ENCODE measurements at regions not wholly inside any gene's neighbourhood (a gene's known extent, or its start where the extent isn't known, plus 50 kb on each side); places are given as distances from the start of the nearest gene placed in this dataset.

DNA sequence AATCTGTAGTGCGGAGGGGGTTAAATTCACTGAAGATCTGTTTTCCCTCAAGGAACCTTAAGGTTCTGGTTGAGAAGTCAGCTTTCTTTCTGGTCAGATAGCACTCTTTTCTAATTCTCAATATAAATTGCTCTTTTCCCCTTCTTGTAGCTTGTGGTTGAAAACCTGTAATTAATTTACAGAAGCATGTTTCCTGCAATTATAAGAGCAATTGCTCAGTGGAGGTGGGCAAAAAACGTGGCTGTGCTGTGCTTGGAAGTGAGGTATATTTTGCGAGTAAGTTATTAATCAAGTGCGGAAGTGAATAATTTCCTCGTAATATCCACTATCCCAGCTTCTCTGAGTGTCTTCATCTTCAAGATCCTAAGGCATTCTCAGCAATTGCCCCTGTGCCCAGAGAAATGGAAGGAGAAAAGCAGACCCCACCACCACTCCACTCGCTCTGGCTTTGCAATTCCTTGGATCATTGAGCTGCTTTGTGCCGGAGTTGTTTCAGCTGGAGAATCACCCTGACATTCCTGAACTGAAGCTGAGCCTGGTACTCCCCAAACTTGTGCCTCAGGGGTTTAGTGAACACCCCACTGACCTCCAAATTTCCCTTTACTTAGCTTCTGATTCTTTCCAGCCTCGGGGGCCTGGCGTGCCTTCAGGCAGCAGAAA is 140.6 kb downstream of the LRRC70 start:
- Histone ChIP-seq H2AK5ac (ENCODE audit: low read depth, low read length) (no peak overlapping the region), H3K4me3 (ENCODE audit: extremely low read depth in 1 of 4, insufficient read depth in 2 of 4, low read depth in 3 of 4, low read length in 4 of 4) (no peak overlapping the region), H4K20me1 (replicated peaks in 1 of 2; ENCODE audit: control insufficient read depth in 1 of 2, insufficient read depth in 2 of 2, low read length in 2 of 2) (no peaks in the 10 kb centered on the region), H4K8ac (ENCODE audit: extremely low read depth, insufficient read depth, low read length) (peak overlapping the region; percentile 41; the same call in 1 of the 2 replicates), H3K79me2 (ENCODE audit: control insufficient read depth in 1 of 2, insufficient read depth in 2 of 2, low read length in 2 of 2) (no peaks in the 10 kb centered on the region), H3K56ac (replicated peaks; ENCODE audit: insufficient read length, low read depth, low read length) (no peak overlapping the region), H3K4ac (replicated peaks; ENCODE audit: insufficient read length, low read depth, low read length) (no peak overlapping the region), H4K5ac (ENCODE audit: insufficient read length, low read depth, low read length) (no peak overlapping the region), H2BK5ac (ENCODE audit: low read depth, low read length) (no peak overlapping the region), H3K14ac (ENCODE audit: insufficient read length) (no peak overlapping the region), H2BK20ac (ENCODE audit: low read length) (peak overlapping the region; percentile 53; the same call in 1 of the 2 replicates), H3K4me1 (replicated peaks in 1 of 4; ENCODE audit: control insufficient read depth in 3 of 4, insufficient read depth in 4 of 4, low read length in 3 of 4) (peaks cover 0 to 10% (median 6%) of the 10 kb centered on the region in 4 experiments; a peak in 2 of 7 replicates), H2BK120ac (replicated peaks; ENCODE audit: low read depth, low read length) (peak overlapping the region; percentile 45), H3K18ac (ENCODE audit: extremely low read depth, low read length) (no peak overlapping the region), H3K23ac (ENCODE audit: insufficient read length) (no peak overlapping the region), H2BK15ac (ENCODE audit: low read length) (no peak overlapping the region), H3K4me2 (ENCODE audit: insufficient read depth in 1 of 2, low read depth in 2 of 2, low read length in 2 of 2) (no peak overlapping the region), H3K9me3 (ENCODE audit: insufficient read depth in 2 of 2, low read depth in 1 of 2, low read length in 1 of 2) (no peaks in the 10 kb centered on the region), H4K91ac (replicated peaks; ENCODE audit: insufficient read length, low read length) (peak overlapping the region; percentile 67), H3K27me3 (replicated peaks in 1 of 4; ENCODE audit: control insufficient read depth in 3 of 4, extremely low read depth in 1 of 4, insufficient read depth in 3 of 4, low read length in 3 of 4) (no peaks in the 10 kb centered on the region), H3K9ac (replicated peaks in 1 of 4; ENCODE audit: extremely low read depth in 1 of 4, low read depth in 3 of 4, low read length in 3 of 4) (no peak overlapping the region), H2AFZ (ENCODE audit: low read length) (peak overlapping the region; percentile 83; the same call in 1 of the 2 replicates), H3K23me2 (ENCODE audit: low read depth, low read length) (no peaks in the 10 kb centered on the region), H3K36me3 (ENCODE audit: control insufficient read depth in 2 of 4, insufficient read depth in 4 of 4, low read length in 3 of 4) (no peaks in the 10 kb centered on the region), H2BK12ac (ENCODE audit: low read depth, low read length) (no peak overlapping the region), H3K27ac (ENCODE audit: low read depth, low read length) (no peak overlapping the region), H3K79me1 (ENCODE audit: low read depth, low read length) (no peaks in the 10 kb centered on the region)
- no peak for FAIRE-seq
- 92% methylated on average over 9 of the region's 9 CpGs; no CpG with 5 or more reads in 1 of the 2 experiments for WGBS, 2 experiments (ENCODE audit: extremely low coverage in 1 of 2, insufficient coverage in 1 of 2, insufficient read length in 1 of 2, insufficient replicate concordance in 2 of 2, low coverage in 1 of 2, low lambda C conversion rate in 2 of 2, missing lambda C conversion rate in 1 of 2)
- CTCF ChIA-PET (ENCODE audit: partially characterized antibody): interaction anchor here (0.7 to 3.6 kb wide), 25 partner anchors 9 to 259 kb away, joined by 3 to 20 read pairs (median 4); no protein-coding TSS in a partner anchor
- no peak for DNase-seq (ENCODE audit: low read depth in 1 of 2, low spot score in 2 of 2)
- POLR2A ChIA-PET (ENCODE audit: partially characterized antibody): interaction anchor here (0.8 kb wide), 1 partner anchor 8 kb away, joined by 3 read pairs; no protein-coding TSS in a partner anchor
- no peak for TF ChIP-seq RNF2 (IDR thresholded peaks at IDR 0.05; ENCODE audit: borderline replicate concordance, low read depth, low read length, missing control alignments, poor library complexity, severe bottlenecking)
- TF ChIP-seq CTCF (IDR thresholded peaks at IDR 0.05; ENCODE audit: control extremely low read depth in 1 of 3, insufficient read depth in 1 of 3, low read depth in 1 of 3, low read length in 3 of 3): no peak
- TF ChIP-seq GTF2F1 (IDR thresholded peaks at IDR 0.05; ENCODE audit: borderline replicate concordance, low read depth, low read length): no peak
- TF ChIP-seq BRCA1 (IDR thresholded peaks at IDR 0.05; ENCODE audit: low read depth, low read length): no peak
- no peak for TF ChIP-seq GABPA (IDR thresholded peaks at IDR 0.05; ENCODE audit: borderline replicate concordance, insufficient read depth, low read length)
- TF ChIP-seq SIX5 (IDR thresholded peaks at IDR 0.05; ENCODE audit: low read depth, low read length): no peak
- TF ChIP-seq SP2 (IDR thresholded peaks at IDR 0.05; ENCODE audit: low read length): no peak
- TF ChIP-seq CHD2 (IDR thresholded peaks at IDR 0.05; ENCODE audit: low read length): no peak
- TF ChIP-seq CBX5 (IDR thresholded peaks at IDR 0.05; ENCODE audit: low read depth, low read length): no peak

Data from H1 (cell line).